ENCODE measurements at regions not wholly inside any gene's neighbourhood (a gene's known extent, or its start where the extent isn't known, plus 50 kb on each side); places are given as distances from the start of the nearest gene placed in this dataset.
"Not testable (repeated sequence)": the region's sequence is repeated elsewhere in the genome, so short reads cannot be mapped to it uniquely, and the experiment has no call there.

- not testable (repeated sequence) for H3K4me1 ChIP-seq (ENCODE audit: control insufficient read depth, low read depth, low read length); H3K27me3 ChIP-seq (ENCODE audit: control insufficient read depth, insufficient read depth, low read length); H3K36me3 ChIP-seq (ENCODE audit: control insufficient read depth, low read depth, low read length); H3K9me3 ChIP-seq (ENCODE audit: control insufficient read depth, low read depth, low read length); H3K27ac ChIP-seq (ENCODE audit: low read length); H3K4me3 ChIP-seq (ENCODE audit: low read length); H3K9ac ChIP-seq (ENCODE audit: low read length)
Measured at GRCh38 chr2:95671171-95671570, 79.4 kb downstream of the TRIM43 start.

GRCh38 chr2:95671992-95672391, 80.2 kb downstream of the TRIM43 start:
- H3K27ac ChIP-seq (ENCODE audit: low read length); H3K27me3 ChIP-seq (ENCODE audit: control insufficient read depth, insufficient read depth, low read length); H3K9ac ChIP-seq (ENCODE audit: low read length); H3K4me3 ChIP-seq (ENCODE audit: low read length); H3K36me3 ChIP-seq (ENCODE audit: control insufficient read depth, low read depth, low read length); H3K4me1 ChIP-seq (ENCODE audit: control insufficient read depth, low read depth, low read length); H3K9me3 ChIP-seq (ENCODE audit: control insufficient read depth, low read depth, low read length): not testable (repeated sequence)

GRCh38 chr2:95672500-95672899, 80.7 kb downstream of the TRIM43 start:
- not testable (repeated sequence) for H3K27me3 ChIP-seq (ENCODE audit: control insufficient read depth, insufficient read depth, low read length); H3K36me3 ChIP-seq (ENCODE audit: control insufficient read depth, low read depth, low read length); H3K27ac ChIP-seq (ENCODE audit: low read length); H3K9me3 ChIP-seq (ENCODE audit: control insufficient read depth, low read depth, low read length); H3K9ac ChIP-seq (ENCODE audit: low read length); H3K4me1 ChIP-seq (ENCODE audit: control insufficient read depth, low read depth, low read length); H3K4me3 ChIP-seq (ENCODE audit: low read length)

GRCh38 chr2:95674186-95674585, 82.4 kb downstream of the TRIM43 start:
- Histone ChIP-seq H3K36me3 (ENCODE audit: control insufficient read depth, low read depth, low read length) (no peaks in the 10 kb centered on the region), H3K27ac (ENCODE audit: low read length) (no peak overlapping the region), H3K27me3 (ENCODE audit: control insufficient read depth, insufficient read depth, low read length) (no peaks in the 10 kb centered on the region), H3K9ac (ENCODE audit: low read length) (no peak overlapping the region), H3K4me3 (ENCODE audit: low read length) (no peak overlapping the region), H3K4me1 (ENCODE audit: control insufficient read depth, low read depth, low read length) (no peaks in the 10 kb centered on the region), H3K9me3 (ENCODE audit: control insufficient read depth, low read depth, low read length) (no peaks in the 10 kb centered on the region)

GRCh38 chr2:95676573-95676972, 84.8 kb downstream of the TRIM43 start:
- not testable (repeated sequence) for H3K9me3 ChIP-seq (ENCODE audit: control insufficient read depth, low read depth, low read length); H3K27me3 ChIP-seq (ENCODE audit: control insufficient read depth, insufficient read depth, low read length); H3K9ac ChIP-seq (ENCODE audit: low read length); H3K4me1 ChIP-seq (ENCODE audit: control insufficient read depth, low read depth, low read length); H3K27ac ChIP-seq (ENCODE audit: low read length); H3K36me3 ChIP-seq (ENCODE audit: control insufficient read depth, low read depth, low read length); H3K4me3 ChIP-seq (ENCODE audit: low read length)

GRCh38 chr2:95677346-95677745, 85.5 kb downstream of the TRIM43 start:
- H3K4me1 ChIP-seq (ENCODE audit: control insufficient read depth, low read depth, low read length) = no peaks in the 10 kb centered on the region
- H3K9me3 ChIP-seq (ENCODE audit: control insufficient read depth, low read depth, low read length) = no peaks in the 10 kb centered on the region
- H3K27me3 ChIP-seq (ENCODE audit: control insufficient read depth, insufficient read depth, low read length) = peaks cover 12% of the 10 kb centered on the region
- no peak overlapping the region for H3K27ac ChIP-seq (ENCODE audit: low read length)
- no peak overlapping the region for H3K9ac ChIP-seq (ENCODE audit: low read length)
- no peak overlapping the region for H3K4me3 ChIP-seq (ENCODE audit: low read length)
- no peaks in the 10 kb centered on the region for H3K36me3 ChIP-seq (ENCODE audit: control insufficient read depth, low read depth, low read length)

GRCh38 chr2:95677833-95678232, 86.0 kb downstream of the TRIM43 start:
- peaks cover 13% of the 10 kb centered on the region for H3K27me3 ChIP-seq (ENCODE audit: control insufficient read depth, insufficient read depth, low read length)
- H3K9me3 ChIP-seq (ENCODE audit: control insufficient read depth, low read depth, low read length); H3K4me1 ChIP-seq (ENCODE audit: control insufficient read depth, low read depth, low read length); H3K36me3 ChIP-seq (ENCODE audit: control insufficient read depth, low read depth, low read length); H3K4me3 ChIP-seq (ENCODE audit: low read length); H3K9ac ChIP-seq (ENCODE audit: low read length); H3K27ac ChIP-seq (ENCODE audit: low read length): not testable (repeated sequence)

- not testable (repeated sequence) for H3K27ac ChIP-seq (ENCODE audit: low read length); H3K9me3 ChIP-seq (ENCODE audit: control insufficient read depth, low read depth, low read length); H3K4me1 ChIP-seq (ENCODE audit: control insufficient read depth, low read depth, low read length); H3K36me3 ChIP-seq (ENCODE audit: control insufficient read depth, low read depth, low read length); H3K9ac ChIP-seq (ENCODE audit: low read length); H3K4me3 ChIP-seq (ENCODE audit: low read length)
- peaks cover 21% of the 10 kb centered on the region for H3K27me3 ChIP-seq (ENCODE audit: control insufficient read depth, insufficient read depth, low read length)
Measured at GRCh38 chr2:95681158-95681557, 89.4 kb downstream of the TRIM43 start.

GRCh38 chr2:95681589-95682081, 89.8 kb downstream of the TRIM43 start:
- H3K4me1 ChIP-seq (ENCODE audit: control insufficient read depth, low read depth, low read length); H3K27ac ChIP-seq (ENCODE audit: low read length); H3K9me3 ChIP-seq (ENCODE audit: control insufficient read depth, low read depth, low read length); H3K4me3 ChIP-seq (ENCODE audit: low read length); H3K9ac ChIP-seq (ENCODE audit: low read length); H3K36me3 ChIP-seq (ENCODE audit: control insufficient read depth, low read depth, low read length): not testable (repeated sequence)
- H3K27me3 ChIP-seq (ENCODE audit: control insufficient read depth, insufficient read depth, low read length) = peaks cover 21% of the 10 kb centered on the region

GRCh38 chr2:95682889-95683517, 91.2 kb downstream of the TRIM43 start:
- H3K4me3 ChIP-seq (ENCODE audit: low read length) = peak overlapping the region; percentile 60
- H3K4me1 ChIP-seq (ENCODE audit: control insufficient read depth, low read depth, low read length); H3K27ac ChIP-seq (ENCODE audit: low read length): not testable (repeated sequence)

GRCh38 chr2:95685513-95685912, 93.7 kb downstream of the TRIM43 start:
- H3K4me1 ChIP-seq (ENCODE audit: control insufficient read depth, low read depth, low read length) = peaks cover 5% of the 10 kb centered on the region
- no peaks in the 10 kb centered on the region for H3K9me3 ChIP-seq (ENCODE audit: control insufficient read depth, low read depth, low read length)
- H3K27me3 ChIP-seq (ENCODE audit: control insufficient read depth, insufficient read depth, low read length) = peaks cover 21% of the 10 kb centered on the region
- no peak overlapping the region for H3K4me3 ChIP-seq (ENCODE audit: low read length)
- no peak overlapping the region for H3K9ac ChIP-seq (ENCODE audit: low read length)
- H3K27ac ChIP-seq (ENCODE audit: low read length) = no peak overlapping the region
- no peaks in the 10 kb centered on the region for H3K36me3 ChIP-seq (ENCODE audit: control insufficient read depth, low read depth, low read length)

More at GRCh38 chr2:95682889-95683517, 91.2 kb downstream of the TRIM43 start:
- not testable (repeated sequence) for H3K36me3 ChIP-seq (ENCODE audit: control insufficient read depth, low read depth, low read length); H3K9me3 ChIP-seq (ENCODE audit: control insufficient read depth, low read depth, low read length)
- H3K9ac ChIP-seq (ENCODE audit: low read length) = peak overlapping the region; percentile 27
- H3K27me3 ChIP-seq (ENCODE audit: control insufficient read depth, insufficient read depth, low read length) = peaks cover 21% of the 10 kb centered on the region

GRCh38 chr2:95686056-95686825, 94.4 kb downstream of the TRIM43 start:
- peaks cover 19% of the 10 kb centered on the region for H3K27me3 ChIP-seq (ENCODE audit: control insufficient read depth, insufficient read depth, low read length)
- not testable (repeated sequence) for H3K27ac ChIP-seq (ENCODE audit: low read length); H3K9ac ChIP-seq (ENCODE audit: low read length); H3K9me3 ChIP-seq (ENCODE audit: control insufficient read depth, low read depth, low read length); H3K4me1 ChIP-seq (ENCODE audit: control insufficient read depth, low read depth, low read length); H3K36me3 ChIP-seq (ENCODE audit: control insufficient read depth, low read depth, low read length); H3K4me3 ChIP-seq (ENCODE audit: low read length)
